GM21723 (cell line): ENCODE measurements at regions not wholly inside any gene's neighbourhood (a gene's known extent, or its start where the extent isn't known, plus 50 kb on each side); places are given as distances from the start of the nearest gene placed in this dataset.
A peak's percentile ranks its signal among the peaks of the same experiment; 100 is the strongest.

Experiments used
- ATAC-seq: cut with Tn5 transposase; IDR thresholded peaks from one replicate; pipeline ENCODE4 v1.9.1; 2021; ENCODE audit warnings: mild to moderate bottlenecking, moderate library complexity; ENCODE audit not compliant: unreplicated experiment

DNA sequence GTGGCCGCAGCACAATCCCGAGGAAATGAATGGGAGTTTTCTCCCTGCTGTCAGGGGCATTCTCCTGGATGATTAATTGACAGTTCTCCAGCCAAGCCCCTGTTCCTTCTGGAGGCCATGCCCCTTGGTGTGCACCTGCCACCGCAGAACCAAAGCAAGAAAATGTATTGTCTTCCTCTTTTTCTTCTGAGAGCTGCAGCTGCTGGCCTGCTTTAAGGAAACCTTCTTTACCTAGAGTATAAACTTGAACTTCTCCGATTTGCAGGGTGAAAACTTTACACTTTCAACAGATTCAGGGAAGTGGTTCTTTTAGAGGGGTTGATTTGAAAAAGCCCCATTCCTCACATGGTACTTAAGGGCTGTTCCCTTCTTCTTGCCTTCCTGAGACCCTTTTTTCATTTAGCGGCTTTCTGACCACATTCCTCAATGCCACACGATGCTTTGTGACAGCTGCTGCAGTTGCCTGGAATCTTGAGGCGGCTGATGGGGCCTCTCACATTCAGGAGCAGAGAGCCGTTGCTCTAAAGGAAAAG, 402.8 kb downstream of the TXNL1 start:
- peak; percentile 94 for ATAC-seq

GRCh38 chr18:56235071-56235470, 403.3 kb downstream of the TXNL1 start:
- peak; percentile 34 for ATAC-seq

GRCh38 chr18:56233595-56233994, 404.8 kb downstream of the TXNL1 start:
- no peak for ATAC-seq

GRCh38 chr18:56226025-56226424, 412.4 kb downstream of the TXNL1 start:
- ATAC-seq, result no peak

- ATAC-seq, result no peak
Measured at GRCh38 chr18:56224669-56225561, 413.5 kb downstream of the TXNL1 start.

DNA sequence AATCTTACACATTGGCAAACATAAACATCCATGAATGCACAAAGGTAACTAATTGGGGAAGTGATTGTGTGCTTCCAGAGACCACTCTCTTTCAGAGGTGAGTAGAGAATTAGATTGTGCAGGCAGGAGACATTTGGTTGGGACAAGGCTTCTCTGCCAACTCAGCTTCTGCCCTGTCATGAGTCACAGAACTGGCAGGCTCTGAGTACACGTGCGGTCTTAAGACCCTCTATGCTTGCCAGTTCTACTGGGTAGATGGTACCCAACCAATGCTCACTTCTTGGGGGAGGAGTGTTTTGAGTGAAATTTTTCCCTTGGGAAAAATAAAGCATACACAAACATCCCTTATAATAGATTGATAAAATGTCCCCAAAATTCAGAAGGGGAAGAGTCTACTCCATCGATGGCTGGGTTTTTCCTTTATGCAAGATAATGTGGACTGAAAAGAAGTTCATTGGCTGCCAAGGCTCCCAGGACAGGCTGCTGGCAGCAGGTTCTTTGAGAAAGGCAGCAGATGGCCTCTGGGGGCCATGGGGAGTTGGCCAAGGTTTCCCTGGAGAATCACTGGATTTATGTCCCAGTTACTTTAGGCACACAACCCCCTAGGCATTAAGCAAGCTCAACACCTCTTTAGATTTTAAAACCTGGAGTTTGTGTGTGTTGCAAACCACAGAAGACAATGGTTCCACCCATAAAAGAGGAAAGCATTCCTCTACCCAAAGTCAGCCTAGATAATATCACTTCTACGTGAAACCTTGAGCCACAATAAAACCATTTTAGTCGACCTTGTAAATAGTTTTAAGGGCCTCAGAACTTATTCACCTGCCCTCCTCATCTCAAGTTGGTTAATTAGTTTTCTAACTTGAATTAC, 417.0 kb downstream of the TXNL1 start:
- no peak for ATAC-seq

DNA sequence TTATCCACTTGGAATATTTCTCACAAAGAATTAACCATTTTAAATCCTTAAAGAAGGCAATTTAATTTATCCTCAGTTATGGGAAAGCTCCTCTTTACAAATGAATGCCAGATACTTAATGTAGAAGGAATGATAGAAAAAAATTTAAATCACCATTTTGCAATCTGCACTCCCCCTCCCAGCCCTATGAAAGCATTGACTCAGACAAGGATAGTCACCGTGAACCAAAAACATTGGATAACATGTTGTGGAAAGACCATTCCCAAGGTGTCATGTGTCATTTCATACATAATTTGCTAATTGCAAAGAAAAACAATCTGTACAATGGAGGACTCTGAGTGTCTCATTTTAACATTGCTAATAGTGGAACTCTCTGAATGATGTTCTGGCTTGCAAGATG, 421.0 kb downstream of the TXNL1 start:
- no peak for ATAC-seq

DNA sequence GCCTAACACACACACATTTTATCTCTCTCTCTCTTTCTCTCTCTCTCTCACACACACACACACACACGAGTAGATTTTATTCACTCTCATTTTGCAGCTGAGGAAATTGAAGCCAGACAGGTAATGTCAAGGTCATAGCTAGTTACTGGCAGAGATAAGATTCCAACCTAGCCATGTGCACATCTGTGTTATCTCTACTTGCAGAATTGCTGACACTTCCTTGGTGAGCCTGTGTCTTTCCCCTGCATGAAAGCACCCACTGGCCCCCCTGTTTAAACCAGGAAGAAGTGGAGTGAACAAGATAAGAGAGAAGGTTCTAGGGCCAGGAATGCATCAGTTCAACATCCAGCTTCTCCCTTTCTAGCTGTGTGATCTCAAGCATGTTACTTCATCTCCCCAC, 423.7 kb downstream of the TXNL1 start:
- ATAC-seq, result no peak

DNA sequence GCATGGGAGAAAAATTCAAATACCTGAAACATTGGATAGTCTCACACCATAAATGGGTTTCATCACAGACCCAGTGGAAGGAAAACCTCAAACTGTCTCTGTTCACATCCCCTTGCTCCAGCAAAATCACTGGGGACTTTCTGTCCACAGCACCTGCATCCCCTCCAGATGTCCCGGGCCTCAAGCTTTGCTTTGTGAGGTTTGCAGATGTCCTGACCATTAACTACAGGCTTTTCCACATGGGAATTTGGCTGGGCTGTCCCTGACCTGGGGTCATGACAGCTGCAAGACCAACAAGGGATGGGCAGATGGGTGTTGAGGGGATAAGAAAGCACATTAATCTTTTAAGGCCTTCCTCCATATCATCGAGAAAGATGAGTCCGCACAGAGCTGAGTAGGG, 427.9 kb downstream of the TXNL1 start:
- ATAC-seq, result no peak

GRCh38 chr18:56207989-56208388, 430.4 kb downstream of the TXNL1 start:
- no peak for ATAC-seq

- ATAC-seq, result no peak
Measured at GRCh38 chr18:56204052-56204451, 434.3 kb downstream of the TXNL1 start.

DNA sequence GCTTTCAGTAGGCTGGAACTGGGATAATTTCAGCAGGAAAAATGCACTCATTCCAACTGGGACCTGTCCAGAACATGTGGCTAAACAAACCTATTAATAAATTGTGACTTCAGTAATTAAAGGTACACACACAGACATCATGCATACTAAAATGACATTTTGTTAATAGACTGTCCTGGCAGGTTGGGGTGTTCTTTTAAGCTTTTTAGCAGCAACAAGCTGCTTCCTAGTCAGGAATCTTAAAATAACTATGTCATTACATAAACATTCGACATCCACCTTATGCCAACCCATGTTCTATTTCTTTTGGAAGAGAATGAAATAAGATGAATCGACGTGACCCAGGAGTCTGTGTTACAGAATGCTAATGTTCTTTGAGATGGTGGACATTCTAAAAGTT, 435.7 kb downstream of the TXNL1 start:
- no peak for ATAC-seq

DNA sequence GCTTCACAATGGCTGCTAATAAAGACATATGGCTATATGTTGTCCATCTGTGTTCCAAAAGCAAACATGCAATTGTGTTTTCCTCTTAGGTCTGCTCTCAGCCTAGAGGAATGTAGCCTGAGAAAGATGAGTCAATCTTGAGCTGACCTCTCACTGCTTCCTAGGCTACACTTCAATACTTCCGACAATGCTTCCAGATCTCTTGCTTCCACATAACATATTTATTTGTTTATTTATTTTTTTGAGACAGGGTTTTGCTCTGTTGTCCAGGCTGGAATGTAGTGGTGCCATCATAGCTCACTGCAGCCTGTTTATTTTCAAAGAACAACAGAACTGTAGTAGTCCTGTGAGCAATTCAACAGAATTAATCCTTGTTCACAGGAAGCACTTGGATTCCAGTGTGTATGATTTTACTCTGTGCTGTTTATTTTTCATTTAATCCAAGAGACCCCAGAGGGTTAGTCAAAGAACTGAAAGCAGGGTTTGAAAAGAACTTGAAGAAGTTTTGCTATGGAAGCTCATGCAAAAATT, 437.9 kb downstream of the TXNL1 start:
- no peak for ATAC-seq

DNA sequence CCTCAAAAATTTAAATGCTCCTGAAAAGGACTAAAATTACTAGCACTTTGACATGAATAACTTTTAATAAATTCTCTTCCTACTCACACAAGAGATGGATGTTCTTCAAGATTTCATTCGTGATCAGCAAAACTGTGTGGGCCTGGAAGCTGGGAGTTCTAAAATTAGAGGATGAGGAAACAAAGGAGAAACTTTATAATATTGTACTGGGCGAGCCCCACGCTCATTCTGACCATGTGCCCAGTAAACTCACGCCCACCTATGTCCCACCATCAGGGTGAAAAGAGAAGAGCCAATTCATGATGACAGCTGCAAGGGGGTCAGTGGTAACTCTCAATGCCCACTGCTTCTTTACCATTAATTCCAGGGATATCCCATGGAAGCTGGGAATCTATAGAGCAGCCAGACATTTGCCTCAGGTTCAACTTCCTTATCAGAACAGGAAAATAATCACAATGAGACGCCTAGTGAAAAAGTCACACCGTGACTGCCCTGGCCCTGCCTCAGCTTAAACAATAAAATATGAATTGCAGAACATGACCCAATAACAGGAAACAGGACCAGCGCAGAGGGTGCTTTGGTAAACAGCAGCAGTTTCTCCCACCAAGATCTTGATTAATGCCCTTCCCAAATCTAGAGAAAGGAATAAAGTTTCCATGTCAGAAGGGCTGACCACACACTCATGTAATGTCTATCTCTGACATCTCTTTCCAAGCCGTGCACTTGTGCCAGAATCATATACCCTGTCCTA, 438.6 kb downstream of the TXNL1 start:
- ATAC-seq, result no peak

GRCh38 chr18:56197241-56197859, 441.0 kb downstream of the TXNL1 start:
- peak; percentile 54 for ATAC-seq

- no peak for ATAC-seq
Measured at GRCh38 chr18:56196495-56197225, 441.7 kb downstream of the TXNL1 start.

- no peak for ATAC-seq
Measured at GRCh38 chr18:56191334-56191733, 447.1 kb downstream of the TXNL1 start.

DNA sequence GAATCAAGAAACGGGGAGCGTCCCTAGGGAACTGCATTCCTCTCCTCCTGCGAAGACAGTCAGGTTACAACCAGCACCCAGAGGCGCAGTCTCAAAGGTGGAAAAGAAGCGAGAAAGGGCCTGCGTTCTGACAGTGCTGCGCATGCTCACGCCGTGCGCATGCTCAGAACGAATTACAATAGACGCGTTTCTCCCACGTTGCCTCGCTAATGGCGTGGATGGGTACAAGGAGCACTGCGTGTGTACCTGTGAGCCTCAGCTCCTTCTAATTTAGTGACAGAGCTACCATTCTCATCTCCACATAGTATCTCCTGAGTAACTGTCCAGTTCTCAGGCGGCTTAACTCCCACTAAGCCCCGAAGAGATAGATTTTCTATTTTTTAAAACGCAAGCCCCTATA, 448.8 kb downstream of the TXNL1 start:
- no peak for ATAC-seq

- no peak for ATAC-seq
Measured at GRCh38 chr18:56188529-56189275, 449.7 kb downstream of the TXNL1 start.
